ENCODE measurements at regions not wholly inside any gene's neighbourhood (a gene's known extent, or its start where the extent isn't known, plus 50 kb on each side); places are given as distances from the start of the nearest gene placed in this dataset.

GRCh38 chr11:131043251-131043650 is 127.0 kb upstream of the SNX19 start:
- no peak overlapping the region for H4K91ac ChIP-seq (ENCODE audit: low read depth, low read length)
- H3K36me3 ChIP-seq (ENCODE audit: control insufficient read depth in 1 of 2, insufficient read depth in 2 of 2, low read length in 2 of 2), result no peaks in the 10 kb centered on the region
- H3K14ac ChIP-seq (ENCODE audit: low read length), result no peak overlapping the region
- no peak overlapping the region for H2AFZ ChIP-seq (ENCODE audit: insufficient read depth, low read length, poor library complexity)
- no peaks in the 10 kb centered on the region for H3K79me1 ChIP-seq (ENCODE audit: low read length)
- no peak overlapping the region for H2AK5ac ChIP-seq (ENCODE audit: low read length)
- H2BK5ac ChIP-seq (ENCODE audit: low read depth, low read length, poor library complexity), result no peak overlapping the region
- H3K27ac ChIP-seq (ENCODE audit: low read depth, low read length), result no peak overlapping the region
- H4K12ac ChIP-seq (ENCODE audit: low read depth, low read length), result no peak overlapping the region
- H4K8ac ChIP-seq (ENCODE audit: low read depth, low read length), result no peak overlapping the region
- H3K27me3 ChIP-seq (ENCODE audit: insufficient read depth, low read length), result peaks cover 4% of the 10 kb centered on the region
- H3K4me2 ChIP-seq (ENCODE audit: low read length), result no peak overlapping the region
- no peak for DNase-seq
- no peak overlapping the region for H3K9ac ChIP-seq (ENCODE audit: low read length)
- H3K79me2 ChIP-seq (ENCODE audit: control insufficient read depth, insufficient read depth, low read length, poor library complexity), result no peaks in the 10 kb centered on the region
- H3K4me1 ChIP-seq (ENCODE audit: control insufficient read depth in 1 of 2, insufficient read depth in 2 of 2, low read length in 2 of 2), result peaks cover 0 to 3% of the 10 kb centered on the region in 2 experiments
- H3K23ac ChIP-seq (ENCODE audit: low read length), result no peak overlapping the region
- H3K4me3 ChIP-seq (ENCODE audit: low read depth, low read length), result no peak overlapping the region
- no peak overlapping the region for H2BK120ac ChIP-seq (ENCODE audit: insufficient read depth, low read length, poor library complexity)
- H3K9me3 ChIP-seq (ENCODE audit: insufficient read depth, low read depth, low read length), result no peaks in the 10 kb centered on the region
- WGBS (ENCODE audit: extremely low coverage, insufficient coverage, insufficient read length), result no CpG with 5 or more reads among the region's 1 CpG
- no peak overlapping the region for H2BK12ac ChIP-seq (ENCODE audit: low read length)
- H3K18ac ChIP-seq (ENCODE audit: low read length), result no peak overlapping the region
- H3K4ac ChIP-seq (ENCODE audit: low read depth, low read length), result no peak overlapping the region

DNA sequence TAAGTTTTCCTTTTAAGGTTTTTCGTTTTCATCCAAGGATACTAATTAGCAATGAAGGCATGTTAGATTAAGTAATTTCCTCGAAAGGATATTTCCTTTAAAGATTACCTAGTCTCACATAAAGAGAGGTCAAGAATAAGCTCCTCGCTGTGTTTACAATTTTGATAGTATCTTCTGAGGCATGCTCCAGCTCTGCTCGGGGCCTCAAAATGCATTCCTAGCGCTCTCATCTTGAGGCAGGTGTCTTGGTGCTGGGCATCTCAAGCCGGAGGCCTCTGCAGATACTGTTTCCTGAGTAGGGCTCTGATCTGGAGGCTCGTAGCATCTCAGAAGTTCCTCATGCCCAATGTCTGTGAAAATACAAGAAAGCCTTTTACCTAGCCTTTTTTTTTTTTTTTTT is 128.6 kb upstream of the SNX19 start:
- Histone ChIP-seq H3K4ac (ENCODE audit: low read depth, low read length) (no peak overlapping the region), H3K18ac (ENCODE audit: low read length) (no peak overlapping the region), H4K91ac (ENCODE audit: low read depth, low read length) (no peak overlapping the region), H3K9ac (ENCODE audit: low read length) (no peak overlapping the region), H3K9me3 (ENCODE audit: insufficient read depth, low read depth, low read length) (no peaks in the 10 kb centered on the region), H2AK5ac (ENCODE audit: low read length) (no peak overlapping the region), H2BK12ac (ENCODE audit: low read length) (no peak overlapping the region), H3K36me3 (ENCODE audit: control insufficient read depth in 1 of 2, insufficient read depth in 2 of 2, low read length in 2 of 2) (no peaks in the 10 kb centered on the region), H3K4me3 (ENCODE audit: low read depth, low read length) (no peak overlapping the region), H3K4me1 (ENCODE audit: control insufficient read depth in 1 of 2, insufficient read depth in 2 of 2, low read length in 2 of 2) (peaks cover 0 to 3% of the 10 kb centered on the region in 2 experiments), H2AFZ (ENCODE audit: insufficient read depth, low read length, poor library complexity) (no peak overlapping the region), H2BK120ac (ENCODE audit: insufficient read depth, low read length, poor library complexity) (no peak overlapping the region), H3K79me1 (ENCODE audit: low read length) (no peaks in the 10 kb centered on the region), H3K79me2 (ENCODE audit: control insufficient read depth, insufficient read depth, low read length, poor library complexity) (no peaks in the 10 kb centered on the region), H3K27ac (ENCODE audit: low read depth, low read length) (no peak overlapping the region), H2BK5ac (ENCODE audit: low read depth, low read length, poor library complexity) (no peak overlapping the region), H3K23ac (ENCODE audit: low read length) (no peak overlapping the region), H3K27me3 (ENCODE audit: insufficient read depth, low read length) (peaks cover 4% of the 10 kb centered on the region), H3K14ac (ENCODE audit: low read length) (no peak overlapping the region), H4K12ac (ENCODE audit: low read depth, low read length) (no peak overlapping the region), H3K4me2 (ENCODE audit: low read length) (no peak overlapping the region), H4K8ac (ENCODE audit: low read depth, low read length) (no peak overlapping the region)
- no CpG with 5 or more reads among the region's 7 CpGs for WGBS (ENCODE audit: extremely low coverage, insufficient coverage, insufficient read length)
- peak; percentile 28 to 58 for DNase-seq

DNA sequence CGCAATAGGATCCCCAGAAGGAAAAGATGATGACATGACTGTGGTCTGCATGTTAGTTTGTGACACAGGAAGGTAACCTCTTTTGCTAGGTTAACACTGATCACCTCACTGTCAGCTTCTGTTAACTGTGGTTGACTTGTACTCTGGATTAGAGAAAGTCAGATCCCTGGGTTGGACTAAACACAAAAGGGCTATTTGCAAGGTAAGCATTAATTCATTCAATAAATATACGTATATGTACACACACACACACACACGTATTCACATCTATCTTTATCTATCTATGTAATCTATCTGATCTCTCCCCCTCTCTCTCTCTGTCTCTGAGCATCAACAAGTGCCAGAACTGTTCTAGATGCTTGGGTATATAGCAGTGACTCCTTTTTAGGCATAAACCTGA is 136.1 kb upstream of the SNX19 start:
- Histone ChIP-seq H3K4me1 (ENCODE audit: control insufficient read depth in 1 of 2, insufficient read depth in 2 of 2, low read length in 2 of 2) (no peaks in the 10 kb centered on the region), H3K9ac (ENCODE audit: low read length) (no peak overlapping the region), H2BK12ac (ENCODE audit: low read length) (no peak overlapping the region), H3K36me3 (ENCODE audit: control insufficient read depth in 1 of 2, insufficient read depth in 2 of 2, low read length in 2 of 2) (no peaks in the 10 kb centered on the region), H2AK5ac (ENCODE audit: low read length) (no peak overlapping the region), H3K79me1 (ENCODE audit: low read length) (no peaks in the 10 kb centered on the region), H3K23ac (ENCODE audit: low read length) (no peak overlapping the region), H3K4me2 (ENCODE audit: low read length) (no peak overlapping the region), H3K79me2 (ENCODE audit: control insufficient read depth, insufficient read depth, low read length, poor library complexity) (no peaks in the 10 kb centered on the region), H3K4me3 (ENCODE audit: low read depth, low read length) (no peak overlapping the region), H3K18ac (ENCODE audit: low read length) (no peak overlapping the region), H3K9me3 (ENCODE audit: insufficient read depth, low read depth, low read length) (no peaks in the 10 kb centered on the region), H4K8ac (ENCODE audit: low read depth, low read length) (no peak overlapping the region), H2BK120ac (ENCODE audit: insufficient read depth, low read length, poor library complexity) (no peak overlapping the region), H4K91ac (ENCODE audit: low read depth, low read length) (no peak overlapping the region), H3K27ac (ENCODE audit: low read depth, low read length) (no peak overlapping the region), H4K12ac (ENCODE audit: low read depth, low read length) (no peak overlapping the region), H3K4ac (ENCODE audit: low read depth, low read length) (no peak overlapping the region), H3K27me3 (ENCODE audit: insufficient read depth, low read length) (peaks cover 3% of the 10 kb centered on the region), H2BK5ac (ENCODE audit: low read depth, low read length, poor library complexity) (no peak overlapping the region), H3K14ac (ENCODE audit: low read length) (no peak overlapping the region), H2AFZ (ENCODE audit: insufficient read depth, low read length, poor library complexity) (no peak overlapping the region)
- WGBS (ENCODE audit: extremely low coverage, insufficient coverage, insufficient read length), result no CpG with 5 or more reads among the region's 3 CpGs
- no peak for DNase-seq

DNA sequence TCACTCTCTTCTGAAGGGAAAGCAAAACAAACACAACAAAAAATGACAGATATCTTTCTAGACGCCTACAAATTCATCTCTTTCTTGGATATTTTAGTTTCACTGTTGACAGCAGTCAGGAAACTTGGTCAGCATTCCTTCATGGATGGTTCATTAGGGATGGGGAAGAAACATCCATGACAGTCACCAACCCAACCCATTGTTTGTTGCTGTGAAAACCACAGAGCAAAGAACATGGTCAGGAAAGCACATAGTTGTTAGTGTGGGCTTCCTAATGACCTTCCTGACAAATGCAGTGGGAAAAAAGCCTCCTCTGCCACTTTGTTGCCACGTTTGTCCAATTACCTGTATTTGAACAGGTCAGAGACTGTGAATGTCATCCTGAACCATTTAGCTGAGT is 139.8 kb upstream of the SNX19 start:
- Histone ChIP-seq H4K12ac (ENCODE audit: low read depth, low read length) (no peak overlapping the region), H2AK5ac (ENCODE audit: low read length) (no peak overlapping the region)

More for the DNA sequence above, 139.8 kb upstream of the SNX19 start:
- Histone ChIP-seq H3K27me3 (ENCODE audit: insufficient read depth, low read length) (no peaks in the 10 kb centered on the region), H3K4ac (ENCODE audit: low read depth, low read length) (no peak overlapping the region), H2BK12ac (ENCODE audit: low read length) (no peak overlapping the region), H3K23ac (ENCODE audit: low read length) (no peak overlapping the region), H2BK5ac (ENCODE audit: low read depth, low read length, poor library complexity) (no peak overlapping the region), H4K91ac (ENCODE audit: low read depth, low read length) (no peak overlapping the region), H3K4me3 (ENCODE audit: low read depth, low read length) (no peak overlapping the region), H2BK120ac (ENCODE audit: insufficient read depth, low read length, poor library complexity) (no peak overlapping the region), H3K9me3 (ENCODE audit: insufficient read depth, low read depth, low read length) (no peaks in the 10 kb centered on the region), H3K18ac (ENCODE audit: low read length) (no peak overlapping the region), H4K8ac (ENCODE audit: low read depth, low read length) (no peak overlapping the region), H3K79me2 (ENCODE audit: control insufficient read depth, insufficient read depth, low read length, poor library complexity) (no peaks in the 10 kb centered on the region), H3K9ac (ENCODE audit: low read length) (no peak overlapping the region), H3K79me1 (ENCODE audit: low read length) (no peaks in the 10 kb centered on the region), H3K4me1 (ENCODE audit: control insufficient read depth in 1 of 2, insufficient read depth in 2 of 2, low read length in 2 of 2) (no peaks in the 10 kb centered on the region), H3K36me3 (ENCODE audit: control insufficient read depth in 1 of 2, insufficient read depth in 2 of 2, low read length in 2 of 2) (no peaks in the 10 kb centered on the region), H3K4me2 (ENCODE audit: low read length) (no peak overlapping the region), H3K14ac (ENCODE audit: low read length) (no peak overlapping the region), H3K27ac (ENCODE audit: low read depth, low read length) (no peak overlapping the region), H2AFZ (ENCODE audit: insufficient read depth, low read length, poor library complexity) (no peak overlapping the region)
- DNase-seq, result no peak
- no CpG with 5 or more reads among the region's 2 CpGs for WGBS (ENCODE audit: extremely low coverage, insufficient coverage, insufficient read length)
